Osteocyte (in vitro differentiated cells): ENCODE measurements at regions not wholly inside any gene's neighbourhood (a gene's known extent, or its start where the extent isn't known, plus 50 kb on each side); places are given as distances from the start of the nearest gene placed in this dataset.

Source experiments
- DNase-seq: peaks from one replicate; pipeline ENCODE4 v3.0.0; 2021; ENCODE audit warnings: mixed read lengths; ENCODE audit not compliant: unreplicated experiment; ENCODE audit errors: extremely low spot score
- H3K27ac Mint-ChIP-seq: one replicate; pipeline ENCODE4 v1.8.0; 2021; ENCODE audit warnings: mild to moderate bottlenecking, mixed read lengths; ENCODE audit not compliant: unreplicated experiment
- H3K27me3 Mint-ChIP-seq: one replicate; pipeline ENCODE4 v1.8.0; 2021; ENCODE audit warnings: mixed read lengths; ENCODE audit not compliant: unreplicated experiment
- H3K36me3 Mint-ChIP-seq: one replicate; pipeline ENCODE4 v1.8.0; 2021; ENCODE audit warnings: mixed read lengths; ENCODE audit not compliant: unreplicated experiment
- H3K4me1 Mint-ChIP-seq: one replicate; pipeline ENCODE4 v1.8.0; 2021; ENCODE audit warnings: mixed read lengths; ENCODE audit not compliant: unreplicated experiment
- H3K4me3 Mint-ChIP-seq: one replicate; pipeline ENCODE4 v1.8.0; 2021; ENCODE audit warnings: mild to moderate bottlenecking, moderate library complexity, mixed read lengths; ENCODE audit not compliant: unreplicated experiment
- H3K9me3 Mint-ChIP-seq: one replicate; pipeline ENCODE4 v1.8.0; 2021; ENCODE audit warnings: mixed read lengths; ENCODE audit not compliant: unreplicated experiment
- CTCF ChIP-seq: fragments of 200-600 bp; sonication (generic); IDR thresholded peaks from 2 replicates; pipeline ENCODE4 v1.5.0; 2021; ENCODE audit warnings: antibody characterized with exemption, mild to moderate bottlenecking, moderate library complexity

- no peak for TF ChIP-seq CTCF
Measured at GRCh38 chr4:46653842-46654241, 255.2 kb downstream of the COX7B2 start.

GRCh38 chr4:46649390-46649789, 259.5 kb upstream of the GABRA2 start:
- no peak for TF ChIP-seq CTCF
- no peak overlapping the region for H3K4me3 Mint-ChIP-seq
- H3K27ac Mint-ChIP-seq = no peak overlapping the region
- H3K9me3 Mint-ChIP-seq = peaks cover 31% of the 10 kb centered on the region
- DNase-seq = no peak
- no peaks in the 10 kb centered on the region for H3K27me3 Mint-ChIP-seq
- no peaks in the 10 kb centered on the region for H3K36me3 Mint-ChIP-seq
- H3K4me1 Mint-ChIP-seq = no peaks in the 10 kb centered on the region

More at GRCh38 chr4:46653842-46654241, 255.2 kb downstream of the COX7B2 start:
- peaks cover 30% of the 10 kb centered on the region for H3K9me3 Mint-ChIP-seq
- H3K27me3 Mint-ChIP-seq = no peaks in the 10 kb centered on the region
- H3K27ac Mint-ChIP-seq = no peak overlapping the region
- H3K4me3 Mint-ChIP-seq = no peak overlapping the region
- no peak for DNase-seq
- H3K4me1 Mint-ChIP-seq = no peaks in the 10 kb centered on the region
- no peaks in the 10 kb centered on the region for H3K36me3 Mint-ChIP-seq

DNA sequence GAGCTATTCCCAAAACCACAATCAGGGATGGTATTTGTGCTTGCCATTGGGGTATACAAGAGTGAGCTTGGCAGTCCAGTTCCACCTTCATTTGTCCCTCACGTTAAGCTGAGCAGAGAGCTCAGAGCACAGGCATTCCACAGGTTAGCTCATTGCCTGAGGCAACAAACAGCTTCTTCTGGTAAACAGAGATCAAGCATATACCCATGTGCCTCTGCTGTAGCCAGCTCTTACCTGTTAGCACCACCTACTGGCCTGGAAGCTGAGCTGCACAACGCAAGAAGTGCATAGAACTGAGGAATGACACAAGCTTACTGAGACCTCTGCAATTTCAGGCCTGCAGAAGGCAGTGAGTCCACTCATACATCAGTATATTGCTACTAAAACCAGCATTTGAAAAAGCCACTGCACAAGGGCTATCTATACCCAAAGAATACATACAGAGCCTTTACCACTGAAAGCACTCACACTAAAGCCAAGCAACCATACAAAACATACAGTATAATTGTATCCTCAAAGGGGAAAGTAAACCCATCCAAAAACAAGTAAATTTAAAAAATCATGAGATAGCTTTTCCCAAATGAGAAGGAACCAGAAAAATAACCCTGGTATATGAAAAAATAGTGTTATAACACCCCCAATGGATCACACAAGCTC, 258.3 kb upstream of the GABRA2 start:
- DNase-seq = no peak
- Mint-ChIP-seq H3K36me3 (no peaks in the 10 kb centered on the region), H3K27me3 (no peaks in the 10 kb centered on the region), H3K4me1 (no peaks in the 10 kb centered on the region), H3K27ac (no peak overlapping the region), H3K4me3 (no peak overlapping the region), H3K9me3 (peaks cover 25% of the 10 kb centered on the region)
- TF ChIP-seq CTCF = peak; percentile 27

DNA sequence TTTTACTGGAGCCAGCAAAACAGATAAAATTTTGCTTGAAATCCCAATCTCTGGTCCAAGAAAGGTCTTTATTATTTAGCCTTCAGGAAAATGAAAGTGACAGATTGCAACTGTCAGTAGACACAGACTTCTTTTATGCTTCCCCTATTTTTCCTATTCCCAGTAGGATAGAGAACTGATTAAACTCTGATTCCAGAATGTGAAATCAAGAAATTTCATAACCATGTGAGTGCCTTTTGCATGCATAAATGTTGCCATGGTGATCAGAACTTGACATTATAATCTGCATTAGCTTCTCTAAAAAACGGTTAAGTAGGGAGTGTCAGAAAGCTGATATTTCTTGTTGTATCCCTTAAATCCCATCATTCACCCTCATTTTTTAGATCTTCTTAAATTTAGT, 255.2 kb upstream of the GABRA2 start:
- H3K27ac Mint-ChIP-seq = no peak overlapping the region
- no peak for TF ChIP-seq CTCF
- H3K36me3 Mint-ChIP-seq = no peaks in the 10 kb centered on the region
- H3K4me1 Mint-ChIP-seq = no peaks in the 10 kb centered on the region
- no peak overlapping the region for H3K4me3 Mint-ChIP-seq
- no peak for DNase-seq
- H3K9me3 Mint-ChIP-seq = peaks cover 22% of the 10 kb centered on the region
- no peaks in the 10 kb centered on the region for H3K27me3 Mint-ChIP-seq
